Esophagus squamous epithelium (tissue), 4 donors: ENCODE measurements at regions not wholly inside any gene's neighbourhood (a gene's known extent, or its start where the extent isn't known, plus 50 kb on each side); places are given as distances from the start of the nearest gene placed in this dataset.

Experiments
- CTCF ChIP-seq, 6 experiments: fragments of 450-650 bp in 4 of 6; fragments of 200-600 bp in 2 of 6; sonication (generic) in 2 of 6; IDR thresholded peaks; one replicate each; pipeline ENCODE4 v1.5.1; 2016 to 2019; ENCODE audit warnings: antibody characterized with exemption in 6 of 6, mild to moderate bottlenecking in 4 of 6, moderate library complexity in 4 of 6
- POLR2A ChIP-seq, 4 donors: fragments of 450-650 bp; IDR thresholded peaks; one replicate each; pipeline ENCODE4 v1.6.1; 2017; ENCODE audit warnings: antibody characterized with exemption in 4 of 4, mild to moderate bottlenecking in 4 of 4, moderate library complexity in 3 of 4

GRCh38 chr5:77855369-77855768, 79.2 kb upstream of the TBCA start:
- TF ChIP-seq CTCF (IDR thresholded peaks at IDR 0.05), result no peak
- TF ChIP-seq POLR2A (IDR thresholded peaks at IDR 0.05), result no peak
